Stimulated activated CD8-positive, alpha-beta memory T cell treated with anti-CD3 and anti-CD28 coated beads, Interleukin-12 subunit alpha, Interleukin-12 subunit beta, amount 100 ng/mL, for 24 hours (primary cell): ENCODE measurements at regions not wholly inside any gene's neighbourhood (a gene's known extent, or its start where the extent isn't known, plus 50 kb on each side); places are given as distances from the start of the nearest gene placed in this dataset.
"Not testable (repeated sequence)": the region's sequence is repeated elsewhere in the genome, so short reads cannot be mapped to it uniquely, and the experiment has no call there.

Source experiments
- DNase-seq: peaks from one replicate; pipeline ENCODE4 v3.0.0-alpha.2; 2020; ENCODE audit errors: extremely low read depth

DNA sequence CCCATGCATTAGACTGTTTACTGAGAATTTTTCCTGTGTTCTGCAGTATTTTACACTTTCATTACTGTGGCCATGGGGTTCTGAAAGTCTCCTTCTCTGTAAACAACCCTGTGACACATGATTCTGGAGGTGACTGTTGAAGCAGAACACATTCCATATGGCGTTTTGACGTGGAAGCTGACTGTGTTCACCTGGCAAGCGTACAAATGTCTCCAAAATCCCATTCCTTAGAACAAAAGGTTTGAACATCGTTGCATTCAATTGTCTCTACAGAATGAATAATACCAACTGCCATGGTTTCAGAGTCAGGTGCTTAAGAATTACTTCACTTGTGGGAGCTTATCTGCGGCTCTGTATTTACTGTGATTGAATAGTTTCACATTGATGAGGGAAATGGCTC lies 485.6 kb upstream of the TMEM132C start:
- DNase-seq = no peak

DNA sequence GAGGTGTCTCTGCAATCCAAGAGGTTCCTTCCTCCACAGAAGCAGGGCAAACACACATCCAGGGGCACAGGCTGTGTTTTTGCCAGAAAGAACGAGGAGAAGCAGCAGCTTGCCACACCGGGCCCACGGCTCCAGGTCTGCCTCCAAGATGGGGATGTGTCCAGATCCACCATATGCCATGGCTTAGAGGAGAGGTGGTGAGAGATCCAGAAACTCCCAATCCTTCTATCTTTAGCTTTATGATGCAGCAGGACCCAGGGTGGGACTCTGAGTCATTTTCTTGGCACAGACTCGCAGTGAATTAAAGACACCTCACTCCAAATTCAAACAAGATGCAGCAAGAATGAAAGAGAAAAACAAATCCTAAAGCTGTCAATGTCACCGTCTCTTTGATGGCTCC lies 481.4 kb upstream of the TMEM132C start:
- no peak for DNase-seq

DNA sequence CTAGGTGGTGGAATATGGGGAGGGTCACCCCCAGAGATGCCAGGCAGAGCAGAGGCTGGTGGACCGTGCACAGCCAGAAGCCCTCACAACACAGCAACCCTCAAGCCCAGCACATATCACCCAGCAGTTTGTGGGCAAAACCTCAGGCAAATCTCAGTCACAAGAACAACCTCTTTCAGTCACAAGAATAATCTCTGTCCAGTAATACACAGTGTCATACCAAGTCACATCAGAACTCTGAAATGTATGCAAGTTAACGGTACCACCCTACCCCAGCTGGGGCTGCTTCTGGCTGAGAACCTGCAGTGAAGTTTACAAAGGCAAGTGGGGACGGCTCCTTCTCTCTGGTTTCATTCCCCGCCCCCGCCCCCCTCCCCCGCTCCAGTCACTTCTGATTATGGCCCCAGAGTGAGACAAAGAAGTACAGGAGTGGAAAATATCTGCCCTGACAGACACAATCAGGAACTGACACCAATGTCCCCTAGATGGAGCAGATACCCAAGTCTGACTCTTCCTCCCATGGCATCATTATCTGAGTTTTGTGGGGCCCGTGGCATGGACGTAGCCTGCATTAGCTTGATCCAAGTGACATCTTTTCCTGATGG lies 480.9 kb upstream of the TMEM132C start:
- no peak for DNase-seq

DNA sequence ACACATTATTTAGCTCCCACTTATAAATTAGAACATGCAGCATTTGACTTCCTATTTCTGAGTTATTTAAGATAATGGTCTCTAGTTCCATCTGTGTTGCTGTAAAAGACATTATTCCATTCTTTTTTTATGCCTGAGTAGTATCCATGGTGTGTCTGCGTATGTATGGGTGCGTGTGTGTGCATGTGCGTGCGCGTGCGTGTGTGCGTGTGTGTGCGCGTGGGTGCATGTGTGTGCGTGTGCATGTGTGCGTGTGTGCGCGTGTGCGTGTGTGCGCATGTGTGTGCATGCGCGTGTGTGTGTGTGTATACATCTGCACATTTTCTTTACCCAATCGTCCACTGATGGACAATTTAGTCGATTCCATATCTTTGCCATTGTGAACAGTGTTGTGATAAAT lies 479.4 kb upstream of the TMEM132C start:
- DNase-seq = no peak

DNA sequence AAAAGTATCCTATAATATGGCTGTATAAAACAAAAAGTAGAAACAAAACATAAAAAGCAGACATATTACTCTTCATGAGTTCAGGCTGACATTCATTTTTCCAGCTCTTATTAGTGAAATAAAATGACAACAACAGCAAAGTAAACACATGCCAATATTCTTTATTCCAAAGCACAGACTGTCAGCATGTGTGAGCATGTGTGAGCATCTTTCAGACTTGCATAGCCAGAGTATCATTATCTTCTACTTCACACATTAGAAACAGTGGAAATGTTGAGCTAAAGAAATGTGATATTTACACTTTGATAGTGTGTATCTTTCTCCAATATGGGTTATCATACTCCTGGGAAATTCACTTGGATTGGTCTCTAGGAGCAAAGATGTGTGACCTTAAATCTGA lies 476.6 kb upstream of the TMEM132C start:
- no peak for DNase-seq

DNA sequence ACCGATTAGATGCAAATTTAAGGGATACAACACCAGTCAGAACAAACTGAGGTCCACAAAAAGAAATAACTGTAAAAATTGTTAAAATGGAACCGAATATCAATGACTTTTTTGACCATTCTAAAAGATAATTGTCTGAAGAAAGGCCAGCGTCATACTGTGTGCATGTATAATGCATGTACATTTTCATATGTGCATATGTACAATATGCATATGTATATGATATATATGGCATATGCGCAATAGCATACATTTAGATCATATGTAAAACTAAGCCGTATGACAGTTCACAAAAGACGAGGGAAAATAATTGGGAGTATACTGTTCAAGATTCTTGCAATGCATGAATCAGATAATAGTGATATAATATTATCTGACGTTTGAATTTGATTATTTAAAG lies 475.8 kb upstream of the TMEM132C start:
- no peak for DNase-seq

DNA sequence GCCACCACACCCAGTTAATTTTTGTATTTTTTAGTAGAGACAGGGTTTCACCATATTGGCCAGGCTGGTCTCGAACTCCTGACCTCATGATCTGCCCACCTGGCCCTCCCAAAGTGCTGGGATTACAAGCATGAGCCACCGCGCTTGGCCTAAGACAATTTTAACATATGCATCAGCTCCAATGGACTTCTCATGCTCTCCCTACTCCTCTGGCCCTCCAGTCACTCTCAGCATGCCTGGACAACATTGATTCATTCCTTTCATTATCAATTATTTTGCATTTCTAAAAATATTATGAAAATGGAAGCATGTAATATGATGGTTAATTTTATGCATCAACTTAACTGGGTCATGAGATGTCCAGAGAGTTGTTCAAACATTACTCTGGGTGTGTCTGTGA lies 469.1 kb upstream of the TMEM132C start:
- no peak for DNase-seq

DNA sequence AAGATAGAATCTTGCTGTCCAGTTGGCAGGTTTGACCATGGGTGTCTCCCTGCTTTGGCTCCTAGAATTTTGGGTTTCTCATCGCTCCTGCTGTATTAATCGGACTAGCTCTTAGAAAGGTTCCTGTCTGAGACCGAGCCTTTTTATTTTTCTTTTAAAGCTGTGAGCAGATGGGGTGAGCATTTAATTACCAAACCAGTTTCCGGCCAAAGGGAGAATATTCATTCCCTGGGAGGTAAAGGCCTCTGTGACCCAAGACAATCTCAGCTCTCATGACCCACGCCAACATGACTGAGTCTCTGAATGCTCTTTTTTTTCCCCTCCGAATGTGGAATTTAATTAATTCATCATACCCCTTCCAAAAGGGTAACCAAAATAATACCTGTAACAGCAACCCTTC lies 464.7 kb upstream of the TMEM132C start:
- no peak for DNase-seq

DNA sequence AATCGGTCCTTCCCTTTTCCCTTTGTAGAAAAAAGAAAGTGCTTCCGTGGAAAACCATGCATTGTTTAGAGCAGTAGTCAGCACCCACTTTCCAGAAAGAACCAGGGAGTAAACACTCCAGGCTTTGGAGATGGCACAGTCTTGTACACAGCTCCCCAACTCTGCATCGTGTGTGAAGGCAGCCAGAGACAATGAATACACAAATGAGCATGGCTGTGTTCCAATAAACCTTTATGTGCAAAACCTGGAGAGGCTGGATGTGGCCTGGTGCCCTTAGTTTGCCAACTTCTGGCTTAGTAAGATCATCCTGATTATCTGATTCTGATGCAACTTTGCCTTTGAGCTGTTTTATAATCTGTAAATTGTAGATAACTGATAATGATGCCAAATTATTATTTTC lies 463.4 kb upstream of the TMEM132C start:
- DNase-seq = no peak

DNA sequence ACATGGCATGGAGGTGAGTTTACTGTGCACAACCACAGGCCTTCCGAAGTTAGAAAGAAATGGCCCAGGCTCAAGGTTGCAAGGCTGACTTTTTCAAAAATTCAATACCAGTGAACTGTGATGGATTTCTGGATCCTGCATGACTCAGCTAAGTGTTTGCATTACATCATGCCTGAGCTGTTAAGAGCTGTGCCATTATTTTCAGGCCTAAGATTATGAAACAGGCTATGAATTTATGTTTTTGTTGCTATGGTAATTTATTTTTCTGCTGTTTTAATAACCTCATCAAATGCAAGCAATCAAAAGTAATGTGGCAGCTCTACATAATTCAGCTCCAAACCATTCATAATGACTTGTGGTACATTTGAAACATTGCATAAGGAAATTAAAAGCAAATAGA lies 457.7 kb upstream of the TMEM132C start:
- no peak for DNase-seq

DNA sequence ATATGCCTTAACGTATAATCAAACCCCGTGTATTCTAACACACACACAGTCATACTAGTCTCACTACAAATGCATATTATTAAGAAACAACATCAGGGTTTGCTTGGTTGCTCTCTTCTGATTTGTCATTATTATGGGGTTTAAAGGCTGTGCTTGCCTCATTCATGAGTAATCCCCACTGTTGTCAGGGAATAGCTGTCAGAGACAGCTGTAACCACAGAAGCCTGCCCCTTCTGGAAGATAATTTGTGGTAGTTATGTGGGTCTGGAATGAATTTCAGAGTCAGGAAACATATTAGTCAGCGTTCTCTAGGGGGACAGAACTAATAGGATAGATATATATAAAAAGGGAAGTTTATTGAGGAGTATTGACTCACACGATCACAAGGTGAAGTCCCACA lies 456.9 kb upstream of the TMEM132C start:
- DNase-seq = no peak

DNA sequence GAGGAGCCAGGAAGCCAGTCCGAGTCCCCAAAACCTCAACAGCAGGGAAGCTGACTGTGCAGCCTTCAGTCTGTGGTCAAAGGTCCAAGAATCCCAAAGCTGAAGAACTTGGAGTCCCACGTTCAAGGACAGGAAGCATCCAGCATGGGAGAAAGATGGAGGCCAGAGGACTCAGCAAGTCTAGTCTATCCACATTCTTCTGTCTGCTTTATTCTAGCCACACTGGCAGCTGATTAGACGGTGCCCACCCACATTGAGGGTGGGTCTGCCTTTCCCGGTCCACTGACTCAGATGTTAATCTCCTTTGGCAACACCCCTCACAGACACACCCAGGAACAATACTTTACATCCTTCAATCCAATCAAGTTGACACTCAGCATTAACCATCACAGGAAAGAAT lies 456.5 kb upstream of the TMEM132C start:
- not testable (repeated sequence) for DNase-seq

DNA sequence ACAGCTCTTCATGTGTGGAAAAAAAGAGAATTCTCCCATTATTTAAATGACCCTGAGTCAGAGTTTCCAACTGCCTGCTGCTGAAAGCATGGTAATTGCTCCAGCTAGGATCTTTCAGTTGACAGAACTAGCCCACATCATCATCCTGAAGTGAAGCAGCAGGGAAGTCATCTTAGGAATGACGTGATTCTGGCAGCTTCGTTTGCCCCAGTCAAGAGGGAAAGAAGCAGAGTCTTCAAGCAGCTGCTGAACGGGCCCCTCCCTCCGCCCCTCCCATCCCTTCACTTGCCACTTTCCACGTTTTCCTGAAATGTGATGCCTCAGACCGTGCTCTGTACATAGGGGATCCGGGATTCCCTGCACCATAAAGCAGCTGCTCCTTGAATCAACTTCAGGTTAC lies 455.0 kb upstream of the TMEM132C start:
- DNase-seq = no peak

DNA sequence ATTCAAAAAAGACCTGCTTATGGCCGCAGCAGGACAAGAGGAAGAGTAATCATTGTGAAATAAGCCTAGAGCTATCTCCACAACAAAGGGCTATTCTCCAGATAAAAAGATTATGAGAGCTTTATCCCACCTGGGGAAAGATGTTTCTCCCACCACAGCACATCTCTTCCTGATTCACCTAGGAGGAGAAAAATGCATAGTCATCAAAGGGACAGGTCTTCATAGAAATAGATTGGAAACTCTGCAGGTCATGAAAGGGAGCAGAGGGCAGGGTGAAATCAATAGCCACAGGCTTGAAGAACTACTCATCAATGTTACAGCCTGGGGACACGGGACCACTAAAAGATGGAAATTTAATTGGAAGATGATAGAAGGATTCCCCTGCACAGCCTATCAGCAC lies 453.8 kb upstream of the TMEM132C start:
- no peak for DNase-seq

DNA sequence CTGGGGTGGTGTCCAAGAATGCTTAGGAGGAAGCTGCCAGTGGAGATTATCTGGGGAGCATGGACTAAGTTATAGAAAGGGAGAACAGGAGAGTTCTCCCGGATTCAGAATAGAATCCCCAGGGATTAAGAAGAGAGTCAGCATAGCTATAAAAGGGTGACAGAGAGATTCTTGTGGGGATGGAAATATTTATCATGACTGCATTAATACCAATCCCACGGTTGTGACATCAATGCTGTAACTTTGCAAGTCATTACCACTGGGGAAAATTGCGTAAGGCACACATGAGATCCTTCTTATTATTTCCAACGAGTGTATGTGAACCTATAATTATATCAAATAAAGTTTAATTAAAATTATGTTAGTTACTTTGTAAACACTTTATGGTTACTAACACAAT lies 447.9 kb upstream of the TMEM132C start:
- DNase-seq = no peak

DNA sequence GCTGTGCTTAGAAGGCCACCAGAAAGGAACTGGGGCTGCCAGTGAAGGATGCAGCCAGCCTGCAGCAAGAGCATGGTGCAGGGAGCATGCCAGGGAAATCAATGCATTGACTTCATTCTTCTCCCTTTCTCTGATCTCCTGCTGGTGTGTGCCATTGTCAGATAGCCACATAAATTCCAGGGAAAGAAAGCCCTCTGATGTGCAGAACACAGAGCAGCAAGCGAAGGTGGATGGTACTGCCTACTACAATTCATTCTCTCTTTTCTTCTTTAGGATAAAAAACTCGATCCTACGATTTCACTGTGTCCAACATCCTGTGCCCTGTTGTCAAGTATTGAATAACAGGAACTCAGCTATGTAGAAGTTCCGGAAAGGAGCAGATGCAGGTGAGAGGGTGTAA lies 446.7 kb upstream of the TMEM132C start:
- no peak for DNase-seq

DNA sequence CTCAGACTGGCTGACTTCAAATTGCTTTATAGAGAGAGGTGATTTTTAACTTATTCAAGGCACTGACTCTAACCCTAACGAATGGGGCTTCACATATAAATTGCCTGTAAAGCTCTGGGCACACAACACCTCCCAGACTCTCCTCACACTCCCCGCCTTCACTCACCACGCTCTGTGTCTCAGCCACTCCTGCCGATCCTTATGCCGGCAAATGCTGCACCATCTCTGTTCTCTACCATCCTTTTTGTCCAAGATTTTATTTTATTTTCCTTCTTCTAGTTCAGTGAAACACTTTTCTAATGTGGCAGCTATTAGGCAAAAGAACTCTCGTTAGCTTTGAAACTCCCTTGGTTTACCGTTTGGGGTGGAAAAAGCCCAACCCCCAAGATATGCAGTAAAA lies 446.1 kb upstream of the TMEM132C start:
- DNase-seq = no peak

DNA sequence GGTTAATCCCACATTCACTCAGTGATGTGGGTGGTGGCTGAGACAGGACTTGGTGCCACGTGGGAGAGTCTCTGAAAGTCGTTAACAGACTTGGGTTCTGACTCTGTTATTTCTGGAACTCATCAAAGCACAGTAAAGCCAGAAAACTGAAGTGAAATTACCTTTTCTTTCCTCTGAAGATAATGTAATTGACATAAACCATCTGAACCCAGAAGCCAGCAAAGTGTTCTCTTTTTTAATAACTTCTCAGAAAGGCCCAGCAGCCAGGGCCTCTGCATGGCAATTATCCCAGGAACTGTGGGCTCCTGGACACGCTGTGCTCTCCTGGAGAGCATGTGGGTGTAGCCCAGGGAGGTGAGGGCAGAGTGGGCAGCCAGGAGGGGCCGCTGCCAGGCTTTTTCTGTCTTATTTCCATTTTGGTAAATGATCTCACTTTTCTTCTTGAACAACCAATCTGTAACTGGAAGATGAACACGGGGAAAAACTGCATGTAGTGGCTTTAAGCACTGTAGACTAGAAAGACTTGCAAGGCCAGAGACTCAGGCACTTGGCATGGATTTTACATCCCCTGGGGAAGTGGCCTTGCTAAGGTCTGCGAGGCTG lies 444.1 kb upstream of the TMEM132C start:
- no peak for DNase-seq

DNA sequence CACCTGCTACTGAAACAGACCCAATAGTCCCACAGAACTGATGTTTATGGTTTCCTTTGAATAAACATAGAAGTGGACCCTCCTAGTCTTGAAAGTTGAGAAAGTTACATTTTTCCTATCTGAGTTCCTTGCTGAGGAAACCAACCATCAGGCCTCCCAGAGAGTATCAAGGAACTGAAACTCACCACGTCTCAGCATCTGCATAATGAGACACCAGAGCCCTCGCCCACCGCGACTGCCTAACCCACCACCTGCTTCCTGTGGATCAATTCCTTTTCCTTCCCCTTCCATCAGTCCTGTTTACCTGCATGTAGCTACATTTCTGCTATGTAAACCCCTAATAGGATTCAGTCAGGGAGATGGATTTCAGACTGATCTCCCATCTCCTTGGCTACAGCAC lies 443.2 kb upstream of the TMEM132C start:
- no peak for DNase-seq

DNA sequence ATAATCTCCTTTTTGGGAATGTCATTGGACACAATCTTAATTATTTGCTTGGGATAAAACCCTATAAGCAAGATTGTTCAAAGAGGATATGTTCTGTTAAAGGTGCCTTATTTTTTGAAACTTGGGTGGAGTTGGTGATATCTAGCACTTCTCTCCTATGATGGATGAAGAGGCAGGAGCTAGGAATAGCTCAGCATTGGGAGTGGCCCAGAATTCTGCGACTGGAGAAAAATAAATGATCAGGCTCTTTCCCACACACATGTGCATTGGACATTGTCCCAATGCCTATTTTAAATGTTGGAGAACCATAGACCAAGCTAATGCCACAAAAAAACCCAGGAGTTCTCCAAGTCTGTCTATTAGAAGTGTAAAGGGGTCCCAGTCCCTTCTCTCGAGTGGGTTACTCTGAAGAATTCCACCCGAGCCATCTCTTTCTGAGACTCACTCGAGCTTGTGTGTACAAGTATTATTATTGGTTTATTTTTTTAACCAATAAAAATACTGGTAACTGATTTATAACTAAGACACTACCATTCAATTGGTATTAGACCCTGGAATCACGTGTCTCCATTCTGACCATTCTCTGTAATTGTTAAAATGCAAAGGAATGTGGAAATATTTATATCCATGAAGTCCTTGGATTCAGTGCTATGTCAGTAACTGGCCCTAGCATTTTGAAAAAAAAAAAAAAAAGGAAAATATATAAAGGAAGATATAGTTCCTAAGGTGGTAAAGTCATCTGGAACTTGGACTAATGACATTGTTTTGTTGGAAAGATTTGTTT lies 437.5 kb upstream of the TMEM132C start:
- DNase-seq = no peak

DNA sequence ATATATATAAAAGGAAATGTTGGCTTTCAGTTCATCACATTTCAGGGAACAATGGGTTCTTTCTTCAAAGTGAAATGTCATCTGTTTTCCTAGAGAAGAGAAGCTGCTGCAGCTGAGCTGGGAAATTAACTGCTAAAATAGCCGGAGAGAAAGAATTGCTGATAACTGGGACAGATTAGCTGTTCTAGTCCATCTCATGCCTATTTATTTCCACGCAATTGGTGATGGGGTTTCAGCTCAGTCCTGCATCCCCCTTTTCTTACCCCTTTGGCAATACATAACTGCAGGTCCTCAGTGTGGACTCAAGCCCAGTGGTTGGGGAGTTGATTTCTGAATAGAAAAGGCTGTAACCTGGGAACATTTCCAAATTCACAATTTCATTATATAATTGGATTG lies 436.9 kb upstream of the TMEM132C start:
- DNase-seq = no peak

DNA sequence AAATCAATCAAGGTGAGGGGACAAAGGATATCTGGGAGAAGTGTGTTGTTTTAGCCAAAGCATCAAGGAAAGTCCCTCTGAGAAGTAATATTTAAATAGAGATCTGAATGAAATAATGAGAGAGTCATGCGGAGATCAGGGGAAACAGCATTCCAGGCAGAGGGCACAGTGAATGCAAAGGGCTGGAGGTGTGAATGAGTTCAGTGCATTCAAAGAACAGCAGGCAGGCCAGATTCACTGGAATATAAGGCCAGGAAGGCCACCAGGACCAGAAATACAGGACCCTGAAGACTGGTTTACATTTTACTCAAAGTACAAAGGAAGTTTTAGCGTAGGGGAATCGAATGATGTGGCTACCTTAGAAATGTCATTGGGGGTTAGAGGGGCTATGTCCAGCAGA lies 436.2 kb upstream of the TMEM132C start:
- no peak for DNase-seq

DNA sequence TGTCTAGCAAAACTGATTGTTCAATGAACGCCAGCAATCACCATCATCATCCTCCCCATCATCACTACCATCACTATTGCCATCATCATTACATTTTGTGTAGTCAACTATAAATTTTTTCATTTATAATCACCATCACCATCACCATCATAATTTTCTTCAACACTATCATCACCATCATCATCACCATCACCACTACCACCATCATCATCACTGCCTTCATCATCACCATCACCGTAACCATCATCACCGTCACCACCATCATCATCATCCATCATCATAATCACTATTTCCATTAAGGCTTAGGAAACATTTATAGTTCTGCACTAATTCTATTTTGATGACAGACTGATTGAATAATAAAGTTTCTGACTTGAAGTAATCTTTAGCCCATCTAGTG lies 434.8 kb upstream of the TMEM132C start:
- DNase-seq = no peak
